ENCODE measurements at regions not wholly inside any gene's neighbourhood (a gene's known extent, or its start where the extent isn't known, plus 50 kb on each side); places are given as distances from the start of the nearest gene placed in this dataset.

- DNase-seq (ENCODE audit: low read depth, low spot score) (no peak), ATAC-seq (no peak)
- H3K9me3 ChIP-seq (ENCODE audit: control insufficient read depth in 1 of 2, insufficient read depth in 1 of 2, low read depth in 1 of 2, low read length in 2 of 2): peaks cover 49 to 57% of the 10 kb centered on the region in 2 experiments; a peak in 3 of 4 replicates
- no peaks in the 10 kb centered on the region for H3K27me3 ChIP-seq (ENCODE audit: insufficient read depth, low read length)
- H3K79me2 ChIP-seq (ENCODE audit: insufficient read depth, low read length): no peaks in the 10 kb centered on the region
- no peaks in the 10 kb centered on the region for H3K4me1 ChIP-seq (ENCODE audit: control insufficient read depth in 1 of 2, insufficient read depth in 2 of 2, low read length in 2 of 2)
- no peak overlapping the region for H3K27ac ChIP-seq (ENCODE audit: low read depth, low read length)
- H2AFZ ChIP-seq (ENCODE audit: low read depth, low read length, poor library complexity, severe bottlenecking): no peak overlapping the region
- intact Hi-C loops (cut with micrococcal nuclease): no loop called here
- TF ChIP-seq ZFX (IDR thresholded peaks at IDR 0.05) (no peak), CEBPB (IDR thresholded peaks at IDR 0.05; ENCODE audit: low read depth) (no peak), EGR1 (IDR thresholded peaks at IDR 0.05; ENCODE audit: low read depth) (no peak), ELF1 (IDR thresholded peaks at IDR 0.05; ENCODE audit: borderline replicate concordance, low read depth) (no peak), CBX3 (IDR thresholded peaks at IDR 0.05; ENCODE audit: low read depth) (no peak), ZBTB33 (IDR thresholded peaks at IDR 0.05; ENCODE audit: extremely low read depth, insufficient replicate concordance, low read length) (no peak), ZNF274 (IDR thresholded peaks at IDR 0.05; ENCODE audit: low read depth, low read length) (no peak), POLR2A (IDR thresholded peaks at IDR 0.05; ENCODE audit: borderline replicate concordance, extremely low read depth, insufficient read depth, insufficient read length) (no peak), SRF (IDR thresholded peaks at IDR 0.05; ENCODE audit: low read depth) (no peak), SP1 (IDR thresholded peaks at IDR 0.05; ENCODE audit: low read depth) (no peak), RAD21 (IDR thresholded peaks at IDR 0.05; ENCODE audit: low read depth) (no peak), JUND (IDR thresholded peaks at IDR 0.05) (no peak), SIN3A (IDR thresholded peaks at IDR 0.05; ENCODE audit: low read depth) (no peak), FOSL1 (IDR thresholded peaks at IDR 0.05; ENCODE audit: low read depth) (no peak), YY1 (IDR thresholded peaks at IDR 0.05; ENCODE audit: extremely low read depth, insufficient replicate concordance, low read depth, low read length) (no peak)
- TF ChIP-seq, protein P1, sequence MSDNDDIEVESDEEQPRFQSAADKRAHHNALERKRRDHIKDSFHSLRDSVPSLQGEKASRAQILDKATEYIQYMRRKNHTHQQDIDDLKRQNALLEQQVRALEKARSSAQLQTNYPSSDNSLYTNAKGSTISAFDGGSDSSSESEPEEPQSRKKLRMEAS (IDR thresholded peaks at IDR 0.05): no peak
- H3K36me3 ChIP-seq (ENCODE audit: control insufficient read depth in 1 of 2, insufficient read depth in 2 of 2, low read length in 2 of 2): no peaks in the 10 kb centered on the region
- H3K9me2 ChIP-seq (ENCODE audit: insufficient read depth): no peaks in the 10 kb centered on the region
- POLR2A ChIA-PET: no interaction called here
- CTCF ChIA-PET: no interaction called here
- H3K4me2 ChIP-seq (ENCODE audit: low read length): no peak overlapping the region
- no peaks in the 10 kb centered on the region for H4K20me1 ChIP-seq (ENCODE audit: insufficient read depth)
- BruUV-seq (replicated peaks): no TSS peak
- RAD21 ChIA-PET (ENCODE audit: low non-redundant PET in 1 of 2, low total read pairs in 2 of 2, uncharacterized antibody in 2 of 2, unreplicated experiment in 2 of 2): no interaction called here
- no peak overlapping the region for H3K4me3 ChIP-seq (replicated peaks in 1 of 2; ENCODE audit: low read depth in 1 of 2, low read length in 2 of 2)
- H3K9ac ChIP-seq (ENCODE audit: low read length): no peak overlapping the region
Measured at GRCh38 chr10:107215681-107216080, 51.2 kb upstream of the SORCS1 start.

Measured in HCT116 (cell line).